DND-41 (cell line): ENCODE measurements at regions not wholly inside any gene's neighbourhood (a gene's known extent, or its start where the extent isn't known, plus 50 kb on each side); places are given as distances from the start of the nearest gene placed in this dataset.

Source experiments
- CTCF ChIP-seq: IDR thresholded peaks from 2 replicates; pipeline ENCODE4 v1.5.1; 2012; ENCODE audit warnings: borderline replicate concordance, low read length, moderate library complexity, mild to moderate bottlenecking; ENCODE audit not compliant: poor library complexity, severe bottlenecking; ENCODE audit errors: extremely low read depth
- EZH2 ChIP-seq: IDR thresholded peaks from 3 replicates; pipeline ENCODE4 v1.6.1; 2012; ENCODE audit warnings: borderline replicate concordance, low read depth, mild to moderate bottlenecking, moderate library complexity, low read length, inconsistent platforms; ENCODE audit not compliant: severe bottlenecking

GRCh38 chr21:31786164-31786920 is 54.4 kb upstream of the SCAF4 start:
- TF ChIP-seq CTCF (no peak), EZH2 (no peak)
